OCI-LY1 (cell line): ENCODE measurements at regions not wholly inside any gene's neighbourhood (a gene's known extent, or its start where the extent isn't known, plus 50 kb on each side); places are given as distances from the start of the nearest gene placed in this dataset.

Experiments
- EZH2 ChIP-seq: fragments of 200-600 bp; sonication (generic), shearing (Covaris generic); IDR thresholded peaks from 2 replicates; pipeline ENCODE4 v1.8.0; 2017; ENCODE audit warnings: borderline replicate concordance, mixed run types, mild to moderate bottlenecking, antibody characterized with exemption, low read length, moderate library complexity, mixed read lengths
- TF ChIP-seq, protein P1 (sequence below): fragments of 200-600 bp; sonication (generic), shearing (Covaris generic); IDR thresholded peaks from 2 replicates; pipeline ENCODE4 v1.5.1; 2017; ENCODE audit warnings: mild to moderate bottlenecking, antibody characterized with exemption, low read length, moderate library complexity, mixed read lengths

DNA sequence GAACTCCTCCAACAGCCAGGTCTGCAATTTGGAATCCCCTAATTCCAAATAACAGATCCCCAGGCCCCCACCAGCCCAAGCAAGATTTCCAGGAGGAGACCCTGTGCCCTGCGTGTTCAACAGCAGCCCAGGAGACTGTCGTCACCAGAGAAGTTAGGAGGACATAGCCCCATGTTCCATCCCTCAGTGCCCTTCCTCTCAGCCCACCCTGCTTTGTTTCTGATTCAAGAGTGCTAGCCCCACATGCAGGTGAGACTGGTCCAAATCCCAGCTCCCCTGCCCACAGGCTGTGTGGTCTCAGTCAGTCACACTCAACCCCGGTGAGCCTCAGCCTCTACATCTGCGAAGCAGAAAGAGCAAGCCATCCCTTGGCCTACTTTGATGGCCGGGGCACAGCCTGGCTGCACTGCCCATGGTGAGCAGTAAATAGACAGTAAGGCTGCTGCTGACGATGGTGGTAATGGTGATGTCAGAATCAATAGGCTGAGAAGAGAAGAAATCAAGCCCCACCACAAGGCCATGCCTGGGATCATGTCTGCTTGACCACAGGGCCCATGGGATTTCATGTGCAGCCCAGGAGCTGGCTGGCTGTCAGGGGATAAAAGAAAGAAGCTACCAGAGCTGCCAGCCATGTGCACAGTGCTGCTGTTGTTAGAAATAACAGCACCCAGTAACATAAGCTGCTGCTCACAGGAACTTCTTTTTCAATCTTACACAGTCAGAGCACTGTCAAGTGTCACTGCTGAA is 51.5 kb upstream of the NXT1 start:
- TF ChIP-seq, protein P1, sequence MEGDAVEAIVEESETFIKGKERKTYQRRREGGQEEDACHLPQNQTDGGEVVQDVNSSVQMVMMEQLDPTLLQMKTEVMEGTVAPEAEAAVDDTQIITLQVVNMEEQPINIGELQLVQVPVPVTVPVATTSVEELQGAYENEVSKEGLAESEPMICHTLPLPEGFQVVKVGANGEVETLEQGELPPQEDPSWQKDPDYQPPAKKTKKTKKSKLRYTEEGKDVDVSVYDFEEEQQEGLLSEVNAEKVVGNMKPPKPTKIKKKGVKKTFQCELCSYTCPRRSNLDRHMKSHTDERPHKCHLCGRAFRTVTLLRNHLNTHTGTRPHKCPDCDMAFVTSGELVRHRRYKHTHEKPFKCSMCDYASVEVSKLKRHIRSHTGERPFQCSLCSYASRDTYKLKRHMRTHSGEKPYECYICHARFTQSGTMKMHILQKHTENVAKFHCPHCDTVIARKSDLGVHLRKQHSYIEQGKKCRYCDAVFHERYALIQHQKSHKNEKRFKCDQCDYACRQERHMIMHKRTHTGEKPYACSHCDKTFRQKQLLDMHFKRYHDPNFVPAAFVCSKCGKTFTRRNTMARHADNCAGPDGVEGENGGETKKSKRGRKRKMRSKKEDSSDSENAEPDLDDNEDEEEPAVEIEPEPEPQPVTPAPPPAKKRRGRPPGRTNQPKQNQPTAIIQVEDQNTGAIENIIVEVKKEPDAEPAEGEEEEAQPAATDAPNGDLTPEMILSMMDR: no peak
- no peak for TF ChIP-seq EZH2
